Cardiac muscle cell (in vitro differentiated cells and primary cell): ENCODE measurements at regions not wholly inside any gene's neighbourhood (a gene's known extent, or its start where the extent isn't known, plus 50 kb on each side); places are given as distances from the start of the nearest gene placed in this dataset.
"Not testable (repeated sequence)": the region's sequence is repeated elsewhere in the genome, so short reads cannot be mapped to it uniquely, and the experiment has no call there.

Experiments
- DNase-seq, 2 donors: peaks; one replicate each; pipeline versions ENCODE4 v3.0.0 to v3.0.0-alpha.2; 2010 to 2017; ENCODE audit warnings: low read depth in 1 of 2, low spot score in 1 of 2
- H3K27ac ChIP-seq: fragments of 200-600 bp; sonication (generic); 2 replicates; pipeline ENCODE4 v1.5.1; 2016
- H3K27me3 ChIP-seq: fragments of 200-600 bp; sonication (generic); 2 replicates; pipeline ENCODE4 v1.6.0; 2016; ENCODE audit warnings: control low read depth
- H3K36me3 ChIP-seq: fragments of 200-600 bp; sonication (generic); 2 replicates; pipeline ENCODE4 v1.5.1; 2016; ENCODE audit warnings: control low read depth
- H3K4me1 ChIP-seq: fragments of 200-600 bp; sonication (generic); 2 replicates; pipeline ENCODE4 v1.8.1; 2017; ENCODE audit warnings: low read depth, mild to moderate bottlenecking, mixed run types
- H3K4me3 ChIP-seq: fragments of 200-600 bp; sonication (generic); 2 replicates; pipeline ENCODE4 v1.5.1; 2016; ENCODE audit warnings: mild to moderate bottlenecking
- H3K9me3 ChIP-seq: fragments of 200-600 bp; sonication (generic); 2 replicates; pipeline ENCODE4 v1.5.1; 2017; ENCODE audit warnings: low read depth, mild to moderate bottlenecking, control low read depth
- CTCF ChIP-seq: IDR thresholded peaks from 2 replicates; pipeline ENCODE4 v1.5.1; 2012; ENCODE audit warnings: low read depth, mild to moderate bottlenecking, low read length

- Histone ChIP-seq H3K4me3 (no peak overlapping the region), H3K4me1 (peaks cover 7% of the 10 kb centered on the region), H3K9me3 (no peaks in the 10 kb centered on the region), H3K36me3 (no peaks in the 10 kb centered on the region), H3K27me3 (no peaks in the 10 kb centered on the region), H3K27ac (no peak overlapping the region)
- DNase-seq, result no peak
- TF ChIP-seq CTCF, result no peak
Measured at GRCh38 chr1:234765181-234765580, 155.2 kb upstream of the IRF2BP2 start.

GRCh38 chr1:234763910-234764309 is 153.9 kb upstream of the IRF2BP2 start:
- Histone ChIP-seq H3K27me3 (no peaks in the 10 kb centered on the region), H3K36me3 (no peaks in the 10 kb centered on the region), H3K9me3 (no peaks in the 10 kb centered on the region), H3K4me1 (no peaks in the 10 kb centered on the region), H3K4me3 (no peak overlapping the region), H3K27ac (no peak overlapping the region)
- no peak for DNase-seq
- TF ChIP-seq CTCF, result no peak

- TF ChIP-seq CTCF, result no peak
- no peaks in the 10 kb centered on the region for H3K27me3 ChIP-seq
Measured at GRCh38 chr1:234763367-234763766, 153.4 kb upstream of the IRF2BP2 start.

GRCh38 chr1:234762127-234762526 is 152.1 kb upstream of the IRF2BP2 start:
- not testable (repeated sequence) for H3K9me3 ChIP-seq, H3K27me3 ChIP-seq, H3K4me1 ChIP-seq, DNase-seq, H3K27ac ChIP-seq, H3K4me3 ChIP-seq, H3K36me3 ChIP-seq

More at GRCh38 chr1:234763367-234763766, 153.4 kb upstream of the IRF2BP2 start:
- H3K4me1 ChIP-seq, result no peaks in the 10 kb centered on the region
- no peak overlapping the region for H3K27ac ChIP-seq
- DNase-seq, result no peak
- H3K36me3 ChIP-seq, result no peaks in the 10 kb centered on the region
- no peaks in the 10 kb centered on the region for H3K9me3 ChIP-seq
- no peak overlapping the region for H3K4me3 ChIP-seq

- Histone ChIP-seq H3K36me3 (no peaks in the 10 kb centered on the region), H3K27ac (no peak overlapping the region), H3K9me3 (no peaks in the 10 kb centered on the region), H3K4me1 (no peaks in the 10 kb centered on the region), H3K27me3 (no peaks in the 10 kb centered on the region), H3K4me3 (no peak overlapping the region)
- DNase-seq, result no peak
- no peak for TF ChIP-seq CTCF
Measured at GRCh38 chr1:234760303-234760723, 150.3 kb upstream of the IRF2BP2 start.

GRCh38 chr1:234759888-234760287 is 149.9 kb upstream of the IRF2BP2 start:
- no peaks in the 10 kb centered on the region for H3K9me3 ChIP-seq
- no peak for DNase-seq
- H3K36me3 ChIP-seq, result no peaks in the 10 kb centered on the region
- TF ChIP-seq CTCF, result no peak
- no peaks in the 10 kb centered on the region for H3K4me1 ChIP-seq
- no peak overlapping the region for H3K4me3 ChIP-seq
- no peak overlapping the region for H3K27ac ChIP-seq
- H3K27me3 ChIP-seq, result no peaks in the 10 kb centered on the region
